NB4 (cell line): ENCODE measurements at regions not wholly inside any gene's neighbourhood (a gene's known extent, or its start where the extent isn't known, plus 50 kb on each side); places are given as distances from the start of the nearest gene placed in this dataset.

Source experiments
- DNase-seq: peaks from one replicate; pipeline ENCODE4 v3.0.0; 2010; ENCODE audit warnings: low read depth
- H3K4me3 ChIP-seq: one replicate; pipeline ENCODE4 v1.5.1; 2011; ENCODE audit warnings: mild to moderate bottlenecking, low read depth, low read length, moderate library complexity
- CTCF ChIP-seq: IDR thresholded peaks from one replicate; pipeline ENCODE4 v1.5.1; 2012; ENCODE audit warnings: low read depth, low read length
- MYC ChIP-seq: IDR thresholded peaks from 2 replicates; pipeline ENCODE4 v1.6.1; 2011; ENCODE audit warnings: low read depth, low read length
- POLR2A ChIP-seq: IDR thresholded peaks from 2 replicates; pipeline ENCODE4 v1.6.1; 2011; ENCODE audit warnings: mild to moderate bottlenecking; ENCODE audit not compliant: insufficient read length; ENCODE audit errors: extremely low read depth
- TF ChIP-seq, protein P1 (sequence below): IDR thresholded peaks from 2 replicates; pipeline ENCODE4 v1.6.1; 2011; ENCODE audit warnings: low read depth, low read length

- no peak overlapping the region for H3K4me3 ChIP-seq
- TF ChIP-seq POLR2A (no peak), CTCF (no peak), MYC (no peak)
- TF ChIP-seq, protein P1, sequence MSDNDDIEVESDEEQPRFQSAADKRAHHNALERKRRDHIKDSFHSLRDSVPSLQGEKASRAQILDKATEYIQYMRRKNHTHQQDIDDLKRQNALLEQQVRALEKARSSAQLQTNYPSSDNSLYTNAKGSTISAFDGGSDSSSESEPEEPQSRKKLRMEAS: no peak
- no peak for DNase-seq
Measured at GRCh38 chr12:66929121-66929520, 250.2 kb upstream of the GRIP1 start.

DNA sequence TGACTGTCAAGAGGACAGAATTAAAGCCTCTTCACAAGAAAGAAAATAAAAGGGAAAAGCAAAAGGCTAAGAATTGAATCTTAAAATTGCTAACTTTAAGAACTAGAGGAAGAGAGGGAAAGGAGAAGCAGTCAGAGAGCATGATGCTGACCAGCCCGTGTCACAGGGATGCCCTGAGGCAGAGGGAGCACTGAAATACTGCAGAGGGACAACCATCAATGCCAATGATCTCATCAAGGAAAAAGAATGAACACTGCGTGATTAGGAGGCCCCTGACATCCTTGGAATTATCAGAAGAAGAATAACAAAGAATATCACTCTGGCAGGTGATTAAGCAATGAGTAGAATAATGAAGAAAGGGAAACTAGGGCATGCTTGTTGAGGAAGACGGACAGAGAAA is 252.2 kb upstream of the GRIP1 start:
- H3K4me3 ChIP-seq: no peak overlapping the region
- TF ChIP-seq, protein P1: no peak
- no peak for TF ChIP-seq POLR2A
- DNase-seq: no peak

GRCh38 chr12:66932126-66932525 is 253.2 kb upstream of the GRIP1 start:
- H3K4me3 ChIP-seq: no peak overlapping the region
- TF ChIP-seq, protein P1: no peak
- TF ChIP-seq CTCF (no peak), POLR2A (no peak), MYC (no peak)
- DNase-seq: no peak

DNA sequence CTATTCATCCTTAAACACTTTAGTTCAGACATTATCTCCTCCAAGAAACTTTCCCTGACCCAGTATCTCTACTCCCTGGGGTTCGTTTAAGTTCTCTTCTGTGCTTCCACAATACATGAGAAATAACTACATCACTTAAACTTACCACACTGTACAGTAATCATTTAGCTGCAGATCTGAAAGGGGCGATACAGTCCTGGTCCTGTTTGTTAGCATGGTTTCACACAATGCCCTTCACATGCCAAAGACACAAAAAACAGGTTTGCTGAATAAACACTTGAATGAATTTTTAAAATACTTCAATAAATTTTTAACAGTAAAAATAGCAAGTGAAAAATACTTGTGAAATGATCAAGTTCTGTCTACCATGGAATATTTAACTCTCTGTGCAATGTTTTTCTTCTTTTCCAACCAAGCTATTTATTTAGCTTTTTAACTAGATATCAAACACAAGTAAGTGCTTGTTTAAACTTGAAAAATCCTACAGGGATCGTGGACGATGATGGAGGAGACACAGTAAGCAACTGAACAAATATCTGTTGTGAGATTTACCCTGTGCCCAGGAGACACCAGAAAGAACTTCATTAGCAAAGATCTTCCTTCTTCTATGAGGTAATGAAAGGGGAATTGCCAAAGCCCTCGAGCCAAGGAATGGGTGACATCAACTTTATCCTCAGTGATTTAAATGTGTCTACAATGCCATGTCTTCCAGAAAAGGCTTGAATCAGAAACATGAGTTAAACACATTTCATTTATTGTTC is 255.6 kb upstream of the GRIP1 start:
- no peak overlapping the region for H3K4me3 ChIP-seq
- DNase-seq: no peak
- TF ChIP-seq CTCF (no peak), POLR2A (no peak), MYC (no peak)
- TF ChIP-seq, protein P1: no peak

GRCh38 chr12:66941150-66941549 is 262.3 kb upstream of the GRIP1 start:
- DNase-seq: no peak
- no peak overlapping the region for H3K4me3 ChIP-seq
- no peak for TF ChIP-seq POLR2A
- no peak for TF ChIP-seq CTCF
- no peak for TF ChIP-seq MYC
- TF ChIP-seq, protein P1: no peak

GRCh38 chr12:66942741-66943465 is 264.0 kb upstream of the GRIP1 start:
- no peak overlapping the region for H3K4me3 ChIP-seq
- TF ChIP-seq POLR2A (no peak), MYC (no peak), CTCF (no peak)
- TF ChIP-seq, protein P1: no peak
- DNase-seq: no peak
